GM12878 (cell line): ENCODE measurements at regions not wholly inside any gene's neighbourhood (a gene's known extent, or its start where the extent isn't known, plus 50 kb on each side); places are given as distances from the start of the nearest gene placed in this dataset.

Experiments
- CEBPB ChIP-seq, 2 experiments: fragments of 150-350 bp in 1 of 2; IDR thresholded peaks; 2 replicates each; pipeline ENCODE4 v1.6.1; 2012 to 2014; ENCODE audit warnings: low read depth in 2 of 2, low read length in 2 of 2, borderline replicate concordance in 1 of 2, inconsistent platforms in 1 of 2
- GABPA ChIP-seq: IDR thresholded peaks from 2 replicates; pipeline ENCODE4 v1.6.1; 2014; ENCODE audit warnings: antibody characterized with exemption, low read depth, mild to moderate bottlenecking, inconsistent platforms
- NFYA ChIP-seq: IDR thresholded peaks from 2 replicates; pipeline ENCODE4 v1.6.1; 2011; ENCODE audit warnings: low read depth, mild to moderate bottlenecking, low read length, improper control_type of control experiment, borderline replicate concordance
- NR2C2 ChIP-seq: IDR thresholded peaks from 2 replicates; pipeline ENCODE4 v1.6.1; 2011; ENCODE audit warnings: borderline replicate concordance, low read depth; ENCODE audit not compliant: control insufficient read depth, insufficient read length
- POLR2A ChIP-seq: IDR thresholded peaks from 2 replicates; pipeline ENCODE4 v1.6.1; 2011; ENCODE audit warnings: low read depth, mild to moderate bottlenecking, low read length
- SMC3 ChIP-seq: IDR thresholded peaks from 2 replicates; pipeline ENCODE4 v1.6.1; 2011; ENCODE audit warnings: low read length, improper control_type of control experiment, borderline replicate concordance
- SUPT20H ChIP-seq: IDR thresholded peaks from 2 replicates; pipeline ENCODE4 v1.6.1; 2011; ENCODE audit warnings: low read depth, mild to moderate bottlenecking, low read length, moderate library complexity, borderline replicate concordance; ENCODE audit not compliant: control insufficient read depth
- TBL1XR1 ChIP-seq: IDR thresholded peaks from 2 replicates; pipeline ENCODE4 v1.6.1; 2012; ENCODE audit warnings: low read depth, low read length, improper control_type of control experiment
- USF1 ChIP-seq: IDR thresholded peaks from 2 replicates; pipeline ENCODE4 v1.6.1; 2011; ENCODE audit warnings: borderline replicate concordance, low read depth, mild to moderate bottlenecking, moderate library complexity, mixed read lengths, low read length; ENCODE audit not compliant: insufficient read depth; ENCODE audit errors: extremely low read length
- ZBED1 ChIP-seq: IDR thresholded peaks from 2 replicates; pipeline ENCODE4 v1.6.1; 2016; ENCODE audit warnings: borderline replicate concordance
- TF ChIP-seq, protein P1 (sequence below), 3 experiments: IDR thresholded peaks in 2 of 3; conservative IDR thresholded peaks in 1 of 3; 2 replicates each; pipeline ENCODE4 v1.5.1; 2011; ENCODE audit warnings: low read depth in 3 of 3, low read length in 3 of 3, mild to moderate bottlenecking in 3 of 3, control low read depth in 2 of 3, moderate library complexity in 2 of 3, inconsistent platforms in 1 of 3, mixed read lengths in 1 of 3; ENCODE audit not compliant: control insufficient read depth in 2 of 3, insufficient read depth in 1 of 3; ENCODE audit errors: extremely low read depth in 1 of 3
- TF ChIP-seq, protein P2 (sequence below): fragments of 450-650 bp; IDR thresholded peaks from 2 replicates; pipeline ENCODE4 v1.6.1; 2017; ENCODE audit warnings: low read depth, mild to moderate bottlenecking, moderate library complexity

- TF ChIP-seq TBL1XR1: no peak
- no peak for TF ChIP-seq CEBPB (IDR thresholded peaks at IDR 0.05; ENCODE audit: borderline replicate concordance in 1 of 2, low read depth in 2 of 2, low read length in 2 of 2)
- TF ChIP-seq, protein P1, sequence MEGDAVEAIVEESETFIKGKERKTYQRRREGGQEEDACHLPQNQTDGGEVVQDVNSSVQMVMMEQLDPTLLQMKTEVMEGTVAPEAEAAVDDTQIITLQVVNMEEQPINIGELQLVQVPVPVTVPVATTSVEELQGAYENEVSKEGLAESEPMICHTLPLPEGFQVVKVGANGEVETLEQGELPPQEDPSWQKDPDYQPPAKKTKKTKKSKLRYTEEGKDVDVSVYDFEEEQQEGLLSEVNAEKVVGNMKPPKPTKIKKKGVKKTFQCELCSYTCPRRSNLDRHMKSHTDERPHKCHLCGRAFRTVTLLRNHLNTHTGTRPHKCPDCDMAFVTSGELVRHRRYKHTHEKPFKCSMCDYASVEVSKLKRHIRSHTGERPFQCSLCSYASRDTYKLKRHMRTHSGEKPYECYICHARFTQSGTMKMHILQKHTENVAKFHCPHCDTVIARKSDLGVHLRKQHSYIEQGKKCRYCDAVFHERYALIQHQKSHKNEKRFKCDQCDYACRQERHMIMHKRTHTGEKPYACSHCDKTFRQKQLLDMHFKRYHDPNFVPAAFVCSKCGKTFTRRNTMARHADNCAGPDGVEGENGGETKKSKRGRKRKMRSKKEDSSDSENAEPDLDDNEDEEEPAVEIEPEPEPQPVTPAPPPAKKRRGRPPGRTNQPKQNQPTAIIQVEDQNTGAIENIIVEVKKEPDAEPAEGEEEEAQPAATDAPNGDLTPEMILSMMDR (IDR thresholded peaks at IDR 0.05 in 2 of 3, conservative IDR thresholded peaks at IDR 0.05 in 1 of 3; ENCODE audit: control insufficient read depth in 2 of 3, extremely low read depth in 1 of 3, insufficient read depth in 1 of 3, low read depth in 3 of 3, low read length in 3 of 3): no peak
- TF ChIP-seq USF1: no peak
- TF ChIP-seq SMC3: no peak
- TF ChIP-seq POLR2A: no peak
- TF ChIP-seq, protein P2, sequence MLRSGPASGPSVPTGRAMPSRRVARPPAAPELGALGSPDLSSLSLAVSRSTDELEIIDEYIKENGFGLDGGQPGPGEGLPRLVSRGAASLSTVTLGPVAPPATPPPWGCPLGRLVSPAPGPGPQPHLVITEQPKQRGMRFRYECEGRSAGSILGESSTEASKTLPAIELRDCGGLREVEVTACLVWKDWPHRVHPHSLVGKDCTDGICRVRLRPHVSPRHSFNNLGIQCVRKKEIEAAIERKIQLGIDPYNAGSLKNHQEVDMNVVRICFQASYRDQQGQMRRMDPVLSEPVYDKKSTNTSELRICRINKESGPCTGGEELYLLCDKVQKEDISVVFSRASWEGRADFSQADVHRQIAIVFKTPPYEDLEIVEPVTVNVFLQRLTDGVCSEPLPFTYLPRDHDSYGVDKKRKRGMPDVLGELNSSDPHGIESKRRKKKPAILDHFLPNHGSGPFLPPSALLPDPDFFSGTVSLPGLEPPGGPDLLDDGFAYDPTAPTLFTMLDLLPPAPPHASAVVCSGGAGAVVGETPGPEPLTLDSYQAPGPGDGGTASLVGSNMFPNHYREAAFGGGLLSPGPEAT: no peak
- no peak for TF ChIP-seq NR2C2
- TF ChIP-seq ZBED1: no peak
- no peak for TF ChIP-seq NFYA
- TF ChIP-seq GABPA: no peak
- no peak for TF ChIP-seq SUPT20H
Measured at GRCh38 chr1:69077198-69077597, 490.5 kb upstream of the LRRC7 start.
